HFFc6 (cell line): ENCODE measurements at regions not wholly inside any gene's neighbourhood (a gene's known extent, or its start where the extent isn't known, plus 50 kb on each side); places are given as distances from the start of the nearest gene placed in this dataset.
"Not testable (repeated sequence)": the region's sequence is repeated elsewhere in the genome, so short reads cannot be mapped to it uniquely, and the experiment has no call there.

ENCODE experiments used
- DNase-seq: peaks from one replicate; pipeline ENCODE4 v3.0.0-alpha.2; 2018
- H3K27ac Mint-ChIP-seq: 2 replicates; pipeline ENCODE4 v1.8.0; 2020; ENCODE audit warnings: mild to moderate bottlenecking, mixed read lengths
- H3K27me3 Mint-ChIP-seq: 2 replicates; pipeline ENCODE4 v1.8.0; 2021; ENCODE audit warnings: mild to moderate bottlenecking, moderate library complexity, mixed read lengths; ENCODE audit not compliant: insufficient read depth
- H3K36me3 Mint-ChIP-seq: 2 replicates; pipeline ENCODE4 v1.8.0; 2021; ENCODE audit warnings: low read depth, mixed read lengths
- H3K4me1 Mint-ChIP-seq: 2 replicates; pipeline ENCODE4 v1.8.0; 2020; ENCODE audit warnings: low read depth, mixed read lengths
- H3K4me3 Mint-ChIP-seq: 2 replicates; pipeline ENCODE4 v1.8.0; 2020; ENCODE audit warnings: mild to moderate bottlenecking, moderate library complexity, mixed read lengths
- H3K9me3 Mint-ChIP-seq: 2 replicates; pipeline ENCODE4 v1.8.0; 2020; ENCODE audit warnings: mild to moderate bottlenecking, mixed read lengths
- TF ChIP-seq, protein P1 (sequence below): fragments of 200-600 bp; sonication (generic); IDR thresholded peaks from 2 replicates; pipeline ENCODE4 v1.5.0; 2021; ENCODE audit warnings: antibody characterized with exemption, mild to moderate bottlenecking

DNA sequence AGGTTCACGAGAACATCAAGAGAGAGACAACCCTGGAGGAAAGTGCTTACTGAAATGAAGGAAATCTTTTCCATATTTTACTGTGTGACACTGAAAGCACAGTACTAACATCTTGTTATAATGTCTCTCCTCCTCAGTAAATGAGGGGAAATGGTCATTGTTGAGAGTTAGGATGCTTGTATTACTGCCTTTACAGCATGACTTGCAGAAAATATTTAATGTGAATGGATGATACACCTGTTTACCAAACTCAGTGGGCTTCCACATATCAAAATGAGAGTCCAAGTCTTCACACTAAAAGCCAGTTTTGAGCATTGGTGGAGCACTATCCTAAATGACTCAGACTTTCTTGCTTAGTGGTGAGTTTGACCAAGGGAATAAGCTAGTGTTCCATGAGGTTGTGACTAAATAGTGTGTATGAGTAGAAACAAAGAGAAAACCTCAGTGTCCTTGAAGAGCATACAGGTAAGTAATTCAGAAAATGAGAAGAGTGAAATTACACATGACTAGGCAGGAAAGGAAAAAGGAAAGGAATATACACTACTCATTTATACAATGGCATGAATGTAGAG, 930.7 kb upstream of the CELF4 start:
- no peaks in the 10 kb centered on the region for H3K27me3 Mint-ChIP-seq
- H3K27ac Mint-ChIP-seq = no peak overlapping the region
- H3K4me1 Mint-ChIP-seq = no peaks in the 10 kb centered on the region
- peaks cover 38% of the 10 kb centered on the region for H3K9me3 Mint-ChIP-seq
- no peak overlapping the region for H3K4me3 Mint-ChIP-seq
- TF ChIP-seq, protein P1, sequence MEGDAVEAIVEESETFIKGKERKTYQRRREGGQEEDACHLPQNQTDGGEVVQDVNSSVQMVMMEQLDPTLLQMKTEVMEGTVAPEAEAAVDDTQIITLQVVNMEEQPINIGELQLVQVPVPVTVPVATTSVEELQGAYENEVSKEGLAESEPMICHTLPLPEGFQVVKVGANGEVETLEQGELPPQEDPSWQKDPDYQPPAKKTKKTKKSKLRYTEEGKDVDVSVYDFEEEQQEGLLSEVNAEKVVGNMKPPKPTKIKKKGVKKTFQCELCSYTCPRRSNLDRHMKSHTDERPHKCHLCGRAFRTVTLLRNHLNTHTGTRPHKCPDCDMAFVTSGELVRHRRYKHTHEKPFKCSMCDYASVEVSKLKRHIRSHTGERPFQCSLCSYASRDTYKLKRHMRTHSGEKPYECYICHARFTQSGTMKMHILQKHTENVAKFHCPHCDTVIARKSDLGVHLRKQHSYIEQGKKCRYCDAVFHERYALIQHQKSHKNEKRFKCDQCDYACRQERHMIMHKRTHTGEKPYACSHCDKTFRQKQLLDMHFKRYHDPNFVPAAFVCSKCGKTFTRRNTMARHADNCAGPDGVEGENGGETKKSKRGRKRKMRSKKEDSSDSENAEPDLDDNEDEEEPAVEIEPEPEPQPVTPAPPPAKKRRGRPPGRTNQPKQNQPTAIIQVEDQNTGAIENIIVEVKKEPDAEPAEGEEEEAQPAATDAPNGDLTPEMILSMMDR = no peak
- no peak for DNase-seq
- no peaks in the 10 kb centered on the region for H3K36me3 Mint-ChIP-seq

DNA sequence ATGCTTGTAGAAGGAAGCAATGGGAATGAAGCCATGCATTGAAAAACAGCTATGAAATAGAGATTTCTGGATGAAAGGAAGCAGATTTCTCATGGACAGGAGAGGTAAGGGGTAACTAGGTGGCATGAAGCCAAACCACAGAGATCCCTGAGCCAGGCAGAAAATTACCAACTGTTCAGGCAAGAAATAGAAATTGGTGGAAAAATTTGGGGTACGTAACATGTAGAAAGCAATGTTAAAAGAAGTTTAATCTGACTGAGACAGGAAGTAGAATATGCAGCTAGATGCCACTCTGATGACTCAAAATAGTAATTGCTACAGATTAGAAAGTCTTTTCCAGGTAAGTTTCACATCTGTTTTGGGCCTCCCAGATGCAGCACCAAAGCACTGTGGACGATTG, 928.5 kb upstream of the CELF4 start:
- Mint-ChIP-seq H3K36me3 (no peaks in the 10 kb centered on the region), H3K4me1 (no peaks in the 10 kb centered on the region), H3K27ac (no peak overlapping the region), H3K4me3 (no peak overlapping the region), H3K27me3 (no peaks in the 10 kb centered on the region), H3K9me3 (peaks cover 45% of the 10 kb centered on the region)
- DNase-seq = no peak
- TF ChIP-seq, protein P1 = no peak

DNA sequence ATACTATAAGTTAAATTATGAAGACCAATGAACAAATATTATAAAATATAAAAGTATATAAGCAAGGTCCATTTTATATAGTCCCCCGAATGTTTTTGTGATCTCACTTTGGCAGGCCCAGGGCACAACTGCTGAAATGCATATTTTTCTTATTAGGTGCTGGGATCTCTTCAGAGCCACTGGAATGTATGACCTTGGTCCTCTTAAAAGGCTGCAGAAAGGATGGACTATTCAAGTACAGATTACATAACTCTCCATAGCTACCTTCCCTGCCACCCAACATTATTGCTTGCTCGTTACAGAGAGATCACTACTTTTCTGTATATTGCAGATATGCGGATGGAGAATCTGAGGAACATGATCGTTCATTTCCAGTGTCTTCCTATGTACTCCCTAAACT, 925.6 kb upstream of the CELF4 start:
- no peak overlapping the region for H3K27ac Mint-ChIP-seq
- H3K9me3 Mint-ChIP-seq = peaks cover 45% of the 10 kb centered on the region
- DNase-seq = no peak
- TF ChIP-seq, protein P1 = no peak
- no peaks in the 10 kb centered on the region for H3K4me1 Mint-ChIP-seq
- H3K4me3 Mint-ChIP-seq = no peak overlapping the region
- no peaks in the 10 kb centered on the region for H3K36me3 Mint-ChIP-seq
- no peaks in the 10 kb centered on the region for H3K27me3 Mint-ChIP-seq

DNA sequence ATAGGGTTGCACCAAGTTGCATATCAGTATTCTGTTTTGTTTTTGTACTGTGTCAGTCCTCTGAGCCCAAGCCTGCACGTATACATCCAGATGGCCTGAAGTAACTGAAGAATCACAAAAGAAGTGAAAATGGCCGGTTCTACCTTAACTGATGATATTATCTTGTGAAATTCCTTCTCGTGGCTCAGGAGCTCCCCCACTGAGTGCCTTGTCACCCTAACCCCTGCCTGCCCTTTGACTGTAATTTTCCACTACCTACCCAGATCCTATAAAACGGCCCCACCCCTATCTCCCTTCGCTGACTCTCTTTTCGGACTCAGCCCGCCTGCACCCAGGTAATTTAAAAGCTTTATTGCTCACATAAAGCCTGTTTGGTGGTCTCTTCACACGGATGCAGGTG, 924.1 kb upstream of the CELF4 start:
- H3K4me3 Mint-ChIP-seq, H3K27ac Mint-ChIP-seq, DNase-seq, H3K4me1 Mint-ChIP-seq, H3K36me3 Mint-ChIP-seq, H3K27me3 Mint-ChIP-seq: not testable (repeated sequence)
- peaks cover 42% of the 10 kb centered on the region for H3K9me3 Mint-ChIP-seq

- Mint-ChIP-seq H3K9me3 (peaks cover 35% of the 10 kb centered on the region), H3K4me3 (no peak overlapping the region), H3K36me3 (no peaks in the 10 kb centered on the region), H3K27me3 (no peaks in the 10 kb centered on the region), H3K4me1 (no peaks in the 10 kb centered on the region), H3K27ac (no peak overlapping the region)
- TF ChIP-seq, protein P1 = no peak
- no peak for DNase-seq
Observed at GRCh38 chr18:38487521-38487920, 921.9 kb upstream of the CELF4 start.

DNA sequence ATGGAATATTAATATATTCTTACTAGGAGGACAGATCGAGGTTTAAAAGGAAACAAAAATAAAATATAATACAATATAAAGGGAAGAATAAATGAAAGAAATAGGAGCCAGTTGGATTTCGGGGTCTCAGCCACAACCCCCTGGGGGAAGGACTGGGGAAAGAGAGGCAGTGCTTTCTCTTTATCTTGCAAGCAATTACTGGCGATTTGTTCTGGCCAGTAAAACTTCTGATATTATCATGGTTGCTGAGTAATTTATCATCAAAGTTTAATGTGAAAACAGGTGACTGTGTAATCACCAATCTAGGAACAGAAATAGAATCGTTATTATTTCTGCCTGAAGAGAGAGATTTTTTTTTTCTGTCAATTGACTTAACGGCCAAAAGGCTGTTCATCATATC, 917.7 kb upstream of the CELF4 start:
- Mint-ChIP-seq H3K27ac (no peak overlapping the region), H3K36me3 (no peaks in the 10 kb centered on the region), H3K27me3 (no peaks in the 10 kb centered on the region), H3K9me3 (peaks cover 38% of the 10 kb centered on the region), H3K4me1 (no peaks in the 10 kb centered on the region), H3K4me3 (no peak overlapping the region)
- TF ChIP-seq, protein P1 = no peak
- DNase-seq = no peak
